ENCODE measurements at regions not wholly inside any gene's neighbourhood (a gene's known extent, or its start where the extent isn't known, plus 50 kb on each side); places are given as distances from the start of the nearest gene placed in this dataset.
A peak's percentile ranks its signal among the peaks of the same experiment; 100 is the strongest.

- TF ChIP-seq, protein P1, sequence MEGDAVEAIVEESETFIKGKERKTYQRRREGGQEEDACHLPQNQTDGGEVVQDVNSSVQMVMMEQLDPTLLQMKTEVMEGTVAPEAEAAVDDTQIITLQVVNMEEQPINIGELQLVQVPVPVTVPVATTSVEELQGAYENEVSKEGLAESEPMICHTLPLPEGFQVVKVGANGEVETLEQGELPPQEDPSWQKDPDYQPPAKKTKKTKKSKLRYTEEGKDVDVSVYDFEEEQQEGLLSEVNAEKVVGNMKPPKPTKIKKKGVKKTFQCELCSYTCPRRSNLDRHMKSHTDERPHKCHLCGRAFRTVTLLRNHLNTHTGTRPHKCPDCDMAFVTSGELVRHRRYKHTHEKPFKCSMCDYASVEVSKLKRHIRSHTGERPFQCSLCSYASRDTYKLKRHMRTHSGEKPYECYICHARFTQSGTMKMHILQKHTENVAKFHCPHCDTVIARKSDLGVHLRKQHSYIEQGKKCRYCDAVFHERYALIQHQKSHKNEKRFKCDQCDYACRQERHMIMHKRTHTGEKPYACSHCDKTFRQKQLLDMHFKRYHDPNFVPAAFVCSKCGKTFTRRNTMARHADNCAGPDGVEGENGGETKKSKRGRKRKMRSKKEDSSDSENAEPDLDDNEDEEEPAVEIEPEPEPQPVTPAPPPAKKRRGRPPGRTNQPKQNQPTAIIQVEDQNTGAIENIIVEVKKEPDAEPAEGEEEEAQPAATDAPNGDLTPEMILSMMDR (IDR thresholded peaks at IDR 0.05), result no peak
- no peak for TF ChIP-seq POLR2A (IDR thresholded peaks at IDR 0.05)
- WGBS, 4 donors, result 60 to 83% (median 76%) methylated on average over 1 of the region's 1 CpG
- H3K9me3 ChIP-seq (replicated peaks in 1 of 3), result no peaks in the 10 kb centered on the region
These were observed 293.7 kb downstream of the NSUN3 start for GRCh38 chr3:94356581-94356980.

GRCh38 chr3:94359996-94360395 is 297.1 kb downstream of the NSUN3 start:
- TF ChIP-seq POLR2A (IDR thresholded peaks at IDR 0.05), result no peak
- TF ChIP-seq, protein P1 (IDR thresholded peaks at IDR 0.05), result no peak
- intact Hi-C loops (cut with DNase I), result no loop called here
- H3K27ac ChIP-seq, result no peak overlapping the region
- 80 to 85% (median 83%) methylated on average over 2 of the region's 2 CpGs for WGBS, 4 donors
- DNase-seq, result no peak
- no peaks in the 10 kb centered on the region for H3K27me3 ChIP-seq
- H3K4me3 ChIP-seq, result no peak overlapping the region
- H3K36me3 ChIP-seq (replicated peaks in 1 of 2), result no peaks in the 10 kb centered on the region
- no peaks in the 10 kb centered on the region for H3K4me1 ChIP-seq (replicated peaks in 1 of 2)
- no peaks in the 10 kb centered on the region for H3K9me3 ChIP-seq (replicated peaks in 1 of 3)

More at GRCh38 chr3:94356581-94356980, 293.7 kb downstream of the NSUN3 start:
- no peaks in the 10 kb centered on the region for H3K36me3 ChIP-seq (replicated peaks in 1 of 2)
- H3K4me3 ChIP-seq, result no peak overlapping the region
- H3K4me1 ChIP-seq (replicated peaks in 1 of 2), result no peaks in the 10 kb centered on the region
- no peaks in the 10 kb centered on the region for H3K27me3 ChIP-seq
- no peak for DNase-seq
- H3K27ac ChIP-seq, result no peak overlapping the region
- intact Hi-C loops (cut with DNase I), result no loop called here

DNA sequence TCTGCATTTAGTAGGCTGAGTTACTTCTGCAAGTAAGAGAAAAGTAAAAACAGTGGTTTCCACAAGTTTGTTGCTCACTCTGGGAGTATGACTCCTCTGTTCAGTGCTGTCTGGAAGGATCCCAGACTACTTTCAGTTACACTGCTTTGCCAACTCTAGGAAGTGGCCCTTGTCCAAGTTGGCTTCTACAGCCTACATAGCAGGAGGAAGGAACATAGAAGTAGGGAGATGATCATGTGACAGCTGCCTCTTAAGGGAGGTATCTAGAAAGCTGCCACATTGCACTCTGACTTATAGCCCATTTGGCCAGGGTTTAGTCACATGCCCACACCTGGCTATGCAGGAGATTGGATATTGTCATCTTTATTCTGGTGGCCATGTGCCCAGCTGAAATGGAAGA is 298.1 kb downstream of the NSUN3 start:
- no peaks in the 10 kb centered on the region for H3K4me1 ChIP-seq (replicated peaks in 1 of 2)
- TF ChIP-seq POLR2A (IDR thresholded peaks at IDR 0.05), result no peak
- TF ChIP-seq, protein P1 (IDR thresholded peaks at IDR 0.05), result no peak
- intact Hi-C loops (cut with DNase I), result no loop called here
- no peaks in the 10 kb centered on the region for H3K9me3 ChIP-seq (replicated peaks in 1 of 3)
- H3K27me3 ChIP-seq, result no peaks in the 10 kb centered on the region
- peak in 2 of 7 donors; percentile 9 to 18 for DNase-seq
- no peak overlapping the region for H3K27ac ChIP-seq
- no peaks in the 10 kb centered on the region for H3K36me3 ChIP-seq (replicated peaks in 1 of 2)
- H3K4me3 ChIP-seq, result no peak overlapping the region

DNA sequence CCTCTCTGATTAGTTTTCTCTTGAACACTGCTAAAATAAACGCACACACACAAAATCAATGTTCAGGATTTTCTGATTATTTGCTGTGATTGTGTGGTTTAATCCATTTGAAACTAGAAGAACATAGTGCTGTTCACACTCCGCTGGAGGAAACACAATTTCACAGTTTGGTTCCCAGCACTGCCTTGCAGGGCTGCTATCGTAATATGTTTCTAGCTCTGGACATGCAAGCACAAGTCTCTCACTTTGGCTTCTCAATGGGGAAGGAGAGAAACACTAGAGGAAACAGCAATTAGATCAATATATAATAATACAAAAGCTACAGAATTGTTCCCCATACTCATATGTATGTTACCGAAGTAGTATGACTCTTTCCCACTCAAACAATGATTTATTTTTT is 299.5 kb downstream of the NSUN3 start:
- Histone ChIP-seq H3K36me3 (replicated peaks in 1 of 2) (no peaks in the 10 kb centered on the region), H3K9me3 (replicated peaks in 1 of 3) (no peaks in the 10 kb centered on the region), H3K27ac (no peak overlapping the region), H3K4me1 (replicated peaks in 1 of 2) (no peaks in the 10 kb centered on the region), H3K27me3 (no peaks in the 10 kb centered on the region), H3K4me3 (no peak overlapping the region)
- TF ChIP-seq, protein P1 (IDR thresholded peaks at IDR 0.05), result no peak
- TF ChIP-seq POLR2A (IDR thresholded peaks at IDR 0.05), result no peak
- no peak for DNase-seq
- WGBS, 4 donors, result 56 to 69% (median 59%) methylated on average over 4 of the region's 4 CpGs
- intact Hi-C loops (cut with DNase I), result no loop called here
